IPS-18c (cell line): ENCODE measurements at regions not wholly inside any gene's neighbourhood (a gene's known extent, or its start where the extent isn't known, plus 50 kb on each side); places are given as distances from the start of the nearest gene placed in this dataset.

Experiments used
- H3K4me3 ChIP-seq: 2 replicates; pipeline ENCODE4 v1.7.0; 2013; ENCODE audit warnings: low read depth, mild to moderate bottlenecking, low read length, moderate library complexity; ENCODE audit not compliant: insufficient read depth
- H3K9me3 ChIP-seq: one replicate; pipeline ENCODE4 v1.6.1; 2013; ENCODE audit warnings: mild to moderate bottlenecking, low read length, moderate library complexity; ENCODE audit not compliant: control insufficient read depth, insufficient read depth

- Histone ChIP-seq H3K9me3 (no peaks in the 10 kb centered on the region), H3K4me3 (no peak overlapping the region)
Observed at GRCh38 chr11:128339792-128340191, 247.6 kb downstream of the ETS1 start.

- Histone ChIP-seq H3K4me3 (no peak overlapping the region), H3K9me3 (no peaks in the 10 kb centered on the region)
Observed at GRCh38 chr11:128338811-128339210, 248.5 kb downstream of the ETS1 start.

- H3K4me3 ChIP-seq: no peak overlapping the region
- no peaks in the 10 kb centered on the region for H3K9me3 ChIP-seq
Observed at GRCh38 chr11:128336203-128336602, 251.2 kb downstream of the ETS1 start.

- H3K4me3 ChIP-seq: no peak overlapping the region
- no peaks in the 10 kb centered on the region for H3K9me3 ChIP-seq
Observed at GRCh38 chr11:128335729-128336128, 251.6 kb downstream of the ETS1 start.

GRCh38 chr11:128334311-128335044, 252.9 kb downstream of the ETS1 start:
- H3K4me3 ChIP-seq: no peak overlapping the region
- no peaks in the 10 kb centered on the region for H3K9me3 ChIP-seq

GRCh38 chr11:128331317-128331716, 256.0 kb downstream of the ETS1 start:
- no peaks in the 10 kb centered on the region for H3K9me3 ChIP-seq
- no peak overlapping the region for H3K4me3 ChIP-seq

- no peaks in the 10 kb centered on the region for H3K9me3 ChIP-seq
- H3K4me3 ChIP-seq: no peak overlapping the region
Observed at GRCh38 chr11:128330203-128330602, 257.2 kb downstream of the ETS1 start.

GRCh38 chr11:128328955-128329551, 258.3 kb downstream of the ETS1 start:
- Histone ChIP-seq H3K4me3 (no peak overlapping the region), H3K9me3 (no peaks in the 10 kb centered on the region)

- no peaks in the 10 kb centered on the region for H3K9me3 ChIP-seq
- no peak overlapping the region for H3K4me3 ChIP-seq
Observed at GRCh38 chr11:128327274-128327673, 260.1 kb downstream of the ETS1 start.

- Histone ChIP-seq H3K4me3 (no peak overlapping the region), H3K9me3 (no peaks in the 10 kb centered on the region)
Observed at GRCh38 chr11:128326791-128327190, 260.6 kb downstream of the ETS1 start.

- H3K9me3 ChIP-seq: no peaks in the 10 kb centered on the region
- no peak overlapping the region for H3K4me3 ChIP-seq
Observed at GRCh38 chr11:128324531-128325141, 262.7 kb downstream of the ETS1 start.

- Histone ChIP-seq H3K9me3 (no peaks in the 10 kb centered on the region), H3K4me3 (no peak overlapping the region)
Observed at GRCh38 chr11:128324051-128324481, 263.3 kb downstream of the ETS1 start.

- H3K4me3 ChIP-seq: no peak overlapping the region
- H3K9me3 ChIP-seq: no peaks in the 10 kb centered on the region
Observed at GRCh38 chr11:128323381-128323780, 264.0 kb downstream of the ETS1 start.

- Histone ChIP-seq H3K9me3 (peaks cover 2% of the 10 kb centered on the region), H3K4me3 (no peak overlapping the region)
Observed at GRCh38 chr11:128318856-128319474, 268.4 kb downstream of the ETS1 start.

- no peak overlapping the region for H3K4me3 ChIP-seq
- H3K9me3 ChIP-seq: peaks cover 2% of the 10 kb centered on the region
Observed at GRCh38 chr11:128316541-128317227, 270.7 kb downstream of the ETS1 start.

GRCh38 chr11:128315933-128316332, 271.4 kb downstream of the ETS1 start:
- Histone ChIP-seq H3K4me3 (no peak overlapping the region), H3K9me3 (peaks cover 2% of the 10 kb centered on the region)

GRCh38 chr11:128313931-128314330, 273.4 kb downstream of the ETS1 start:
- Histone ChIP-seq H3K9me3 (peaks cover 2% of the 10 kb centered on the region), H3K4me3 (no peak overlapping the region)
